Panc1 (cell line): ENCODE measurements at regions not wholly inside any gene's neighbourhood (a gene's known extent, or its start where the extent isn't known, plus 50 kb on each side); places are given as distances from the start of the nearest gene placed in this dataset.

Source experiments
- ATAC-seq: fragments of 200-7000 bp; cut with Tn5 transposase; 2 replicates; pipeline ENCODE4 v1.9.1; 2020; ENCODE audit warnings: mild to moderate bottlenecking, moderate library complexity
- BruUV-seq: library from RNA; stranded (reverse); fragments of 400-500 nt; replicated peaks from 2 replicates; lab custom pipeline; 2021; lab: Mats Ljungman, UMichigan
- CTCF ChIA-PET: fragments of 300-600 bp; sonication (Branson Sonifier 250); formaldehyde crosslinking; loops from one replicate; lab custom pipeline; 2022; ENCODE audit warnings: antibody characterized with exemption; lab: Charles Lee
- POLR2A ChIA-PET: fragments of 300-600 bp; sonication (Branson Sonifier 250); formaldehyde crosslinking; loops from one replicate; lab custom pipeline; 2022; ENCODE audit warnings: antibody characterized with exemption; lab: Charles Lee
- DNase-seq: peaks from one replicate; pipeline ENCODE4 v3.0.0-alpha.2; 2010; ENCODE audit warnings: low read depth, low spot score
- H3K27ac ChIP-seq: 2 replicates; pipeline ENCODE4 v1.5.1; 2011; ENCODE audit warnings: mild to moderate bottlenecking, low read length, inconsistent platforms
- H3K27me3 ChIP-seq: fragments of 200-500 bp; sonication (Bioruptor generic); 2 replicates; pipeline ENCODE4 v1.6.0; 2014; ENCODE audit warnings: low read length, inconsistent platforms; ENCODE audit not compliant: control insufficient read depth, insufficient read depth
- H3K36me3 ChIP-seq: fragments of 200-500 bp; sonication (Bioruptor generic); 2 replicates; pipeline ENCODE4 v1.5.1; 2014; ENCODE audit warnings: inconsistent platforms, mild to moderate bottlenecking, low read length, moderate library complexity; ENCODE audit not compliant: control insufficient read depth, insufficient read depth
- H3K4me1 ChIP-seq: 2 replicates; pipeline ENCODE4 v1.5.1; 2011; ENCODE audit warnings: inconsistent platforms, mild to moderate bottlenecking, low read length, moderate library complexity; ENCODE audit not compliant: control insufficient read depth, insufficient read depth
- H3K4me3 ChIP-seq, 2 experiments: 2 replicates each; pipeline ENCODE4 v1.5.1; 2011 to 2012; ENCODE audit warnings: low read depth in 2 of 2, low read length in 2 of 2, mild to moderate bottlenecking in 2 of 2, inconsistent platforms in 1 of 2, moderate library complexity in 1 of 2
- H3K9me3 ChIP-seq: fragments of 200-500 bp; sonication (Bioruptor generic); 2 replicates; pipeline ENCODE4 v1.5.1; 2014; ENCODE audit warnings: low read depth, mild to moderate bottlenecking, inconsistent platforms, low read length, moderate library complexity; ENCODE audit not compliant: control insufficient read depth, insufficient read depth
- CTCF ChIP-seq: fragments of 450-650 bp; IDR thresholded peaks from 2 replicates; pipeline ENCODE4 v1.5.1; 2017; ENCODE audit warnings: mild to moderate bottlenecking
- POLR2AphosphoS5 ChIP-seq: IDR thresholded peaks from 2 replicates; pipeline ENCODE4 v1.6.1; 2012; ENCODE audit warnings: mild to moderate bottlenecking, low read depth, low read length, moderate library complexity
- SIN3A ChIP-seq: IDR thresholded peaks from 2 replicates; pipeline ENCODE4 v1.6.1; 2012; ENCODE audit warnings: low read depth, mild to moderate bottlenecking, low read length, moderate library complexity, borderline replicate concordance; ENCODE audit not compliant: insufficient read depth
- TCF7L2 ChIP-seq: IDR thresholded peaks from 2 replicates; pipeline ENCODE4 v1.6.1; 2011; ENCODE audit warnings: mild to moderate bottlenecking, low read depth, low read length, inconsistent platforms
- in situ Hi-C: cut with HindIII; loops from 2 replicates; pipeline ENCODE4 v1.10.0; 2016; ENCODE audit warnings: low sequenced_read_pairs, low pct_unique_long_range_greater_than_20kb
- intact Hi-C: fragments of 100-400 bp; cut with micrococcal nuclease; formaldehyde crosslinking; loops from one replicate; pipeline ENCODE4 v1.10.0; 2022; ENCODE audit not compliant: unreplicated experiment
- TF ChIP-seq, protein P1 (sequence below), 2 experiments: IDR thresholded peaks; 2 replicates each; pipeline ENCODE4 v1.6.1; 2011 to 2012; ENCODE audit warnings: low read depth in 2 of 2, control low read depth in 1 of 2, low read length in 1 of 2, mild to moderate bottlenecking in 1 of 2, moderate library complexity in 1 of 2; ENCODE audit not compliant: insufficient read depth in 1 of 2

DNA sequence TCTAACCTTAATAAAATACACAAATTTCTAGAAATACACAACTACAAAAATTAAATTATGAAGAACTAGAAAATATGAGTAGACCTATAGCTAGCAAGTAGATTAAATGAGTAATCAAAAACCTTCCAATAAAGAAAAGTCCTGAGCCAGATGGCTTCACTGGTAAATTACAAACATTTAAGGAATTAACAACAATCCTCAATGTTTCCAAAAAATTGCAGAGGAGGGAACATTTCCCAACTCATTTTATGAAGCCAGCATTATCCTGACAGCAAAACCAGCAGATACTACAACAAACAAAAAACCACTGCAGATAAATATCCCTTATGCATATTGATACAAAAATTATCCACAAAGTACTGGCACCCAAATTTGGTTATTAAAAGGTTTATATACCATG is 230.9 kb downstream of the COG6 start:
- intact Hi-C loops (no loop called here), in situ Hi-C loops (no loop called here)
- no peaks in the 10 kb centered on the region for H3K36me3 ChIP-seq
- POLR2A ChIA-PET, result no interaction called here
- CTCF ChIA-PET, result no interaction called here
- no peak overlapping the region for H3K27ac ChIP-seq
- H3K9me3 ChIP-seq, result no peaks in the 10 kb centered on the region
- H3K4me3 ChIP-seq, result no peak overlapping the region
- BruUV-seq, result no TSS peak
- TF ChIP-seq TCF7L2 (no peak), SIN3A (no peak), CTCF (no peak), POLR2AphosphoS5 (no peak)
- TF ChIP-seq, protein P1, sequence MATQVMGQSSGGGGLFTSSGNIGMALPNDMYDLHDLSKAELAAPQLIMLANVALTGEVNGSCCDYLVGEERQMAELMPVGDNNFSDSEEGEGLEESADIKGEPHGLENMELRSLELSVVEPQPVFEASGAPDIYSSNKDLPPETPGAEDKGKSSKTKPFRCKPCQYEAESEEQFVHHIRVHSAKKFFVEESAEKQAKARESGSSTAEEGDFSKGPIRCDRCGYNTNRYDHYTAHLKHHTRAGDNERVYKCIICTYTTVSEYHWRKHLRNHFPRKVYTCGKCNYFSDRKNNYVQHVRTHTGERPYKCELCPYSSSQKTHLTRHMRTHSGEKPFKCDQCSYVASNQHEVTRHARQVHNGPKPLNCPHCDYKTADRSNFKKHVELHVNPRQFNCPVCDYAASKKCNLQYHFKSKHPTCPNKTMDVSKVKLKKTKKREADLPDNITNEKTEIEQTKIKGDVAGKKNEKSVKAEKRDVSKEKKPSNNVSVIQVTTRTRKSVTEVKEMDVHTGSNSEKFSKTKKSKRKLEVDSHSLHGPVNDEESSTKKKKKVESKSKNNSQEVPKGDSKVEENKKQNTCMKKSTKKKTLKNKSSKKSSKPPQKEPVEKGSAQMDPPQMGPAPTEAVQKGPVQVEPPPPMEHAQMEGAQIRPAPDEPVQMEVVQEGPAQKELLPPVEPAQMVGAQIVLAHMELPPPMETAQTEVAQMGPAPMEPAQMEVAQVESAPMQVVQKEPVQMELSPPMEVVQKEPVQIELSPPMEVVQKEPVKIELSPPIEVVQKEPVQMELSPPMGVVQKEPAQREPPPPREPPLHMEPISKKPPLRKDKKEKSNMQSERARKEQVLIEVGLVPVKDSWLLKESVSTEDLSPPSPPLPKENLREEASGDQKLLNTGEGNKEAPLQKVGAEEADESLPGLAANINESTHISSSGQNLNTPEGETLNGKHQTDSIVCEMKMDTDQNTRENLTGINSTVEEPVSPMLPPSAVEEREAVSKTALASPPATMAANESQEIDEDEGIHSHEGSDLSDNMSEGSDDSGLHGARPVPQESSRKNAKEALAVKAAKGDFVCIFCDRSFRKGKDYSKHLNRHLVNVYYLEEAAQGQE (IDR thresholded peaks at IDR 0.05; ENCODE audit: insufficient read depth in 1 of 2, low read depth in 2 of 2, low read length in 1 of 2), result no peak
- no peaks in the 10 kb centered on the region for H3K4me1 ChIP-seq
- H3K27me3 ChIP-seq, result no peaks in the 10 kb centered on the region
- ATAC-seq, result no peak
- DNase-seq, result no peak

GRCh38 chr13:39887387-39887786 is 231.9 kb downstream of the COG6 start:
- TF ChIP-seq POLR2AphosphoS5 (no peak), TCF7L2 (no peak), SIN3A (no peak), CTCF (no peak)
- TF ChIP-seq, protein P1 (IDR thresholded peaks at IDR 0.05; ENCODE audit: insufficient read depth in 1 of 2, low read depth in 2 of 2, low read length in 1 of 2), result no peak
- POLR2A ChIA-PET, result no interaction called here
- CTCF ChIA-PET, result no interaction called here

More at GRCh38 chr13:39887387-39887786, 231.9 kb downstream of the COG6 start:
- in situ Hi-C loops, result no loop called here
- Histone ChIP-seq H3K27ac (no peak overlapping the region), H3K4me1 (no peaks in the 10 kb centered on the region), H3K36me3 (no peaks in the 10 kb centered on the region), H3K4me3 (no peak overlapping the region), H3K27me3 (no peaks in the 10 kb centered on the region), H3K9me3 (no peaks in the 10 kb centered on the region)
- intact Hi-C loops, result no loop called here
- no peak for DNase-seq
- ATAC-seq, result no peak
- BruUV-seq, result no TSS peak
